ENCODE measurements at regions not wholly inside any gene's neighbourhood (a gene's known extent, or its start where the extent isn't known, plus 50 kb on each side); places are given as distances from the start of the nearest gene placed in this dataset.

GRCh38 chr6:95847061-95847460 is 168.7 kb upstream of the FUT9 start:
- TF ChIP-seq CTCF (IDR thresholded peaks at IDR 0.05; ENCODE audit: low read depth, low read length, poor library complexity, severe bottlenecking) (no peak), EZH2phosphoT487 (IDR thresholded peaks at IDR 0.05; ENCODE audit: borderline replicate concordance, low read length) (no peak)
